ENCODE measurements at regions not wholly inside any gene's neighbourhood (a gene's known extent, or its start where the extent isn't known, plus 50 kb on each side); places are given as distances from the start of the nearest gene placed in this dataset.

- no peak overlapping the region for H3K4me2 ChIP-seq
- no peaks in the 10 kb centered on the region for H3K4me1 ChIP-seq (replicated peaks; ENCODE audit: insufficient read depth)
- no peak overlapping the region for H3K4me3 ChIP-seq
- no peaks in the 10 kb centered on the region for H3F3A ChIP-seq (ENCODE audit: insufficient read depth, low read depth)
- H3K27me3 ChIP-seq (ENCODE audit: insufficient read depth, low read depth), result peaks cover 53% of the 10 kb centered on the region
- no peaks in the 10 kb centered on the region for H3K9me2 ChIP-seq (ENCODE audit: insufficient read depth)
- no peak for TF ChIP-seq CTCF (conservative IDR thresholded peaks at IDR 0.05)
- TF ChIP-seq EZH2 (IDR thresholded peaks at IDR 0.05; ENCODE audit: low read depth), result no peak
- H3K36me3 ChIP-seq (ENCODE audit: low read depth), result no peaks in the 10 kb centered on the region
- no peaks in the 10 kb centered on the region for H3K9me3 ChIP-seq (ENCODE audit: insufficient read depth, low read depth)
- no peaks in the 10 kb centered on the region for H3K79me2 ChIP-seq (ENCODE audit: low read depth)
- no peak overlapping the region for H3K27ac ChIP-seq
- CTCF ChIA-PET, result no interaction called here
- intact Hi-C loops (cut with micrococcal nuclease; ENCODE audit: unreplicated experiment), result no loop called here
- POLR2A ChIA-PET (ENCODE audit: unreplicated experiment), result no interaction called here
- no peak for DNase-seq
- no peak overlapping the region for H2AFZ ChIP-seq
- no peaks in the 10 kb centered on the region for H4K20me1 ChIP-seq (ENCODE audit: insufficient read depth)
- no TSS peak for BruUV-seq (replicated peaks)
These were observed 83.6 kb downstream of the TMEM100 start for GRCh38 chr17:55639096-55639495.

- Histone ChIP-seq H3K4me1 (replicated peaks; ENCODE audit: insufficient read depth) (no peaks in the 10 kb centered on the region), H3K27ac (no peak overlapping the region), H2AFZ (no peak overlapping the region), H3K27me3 (ENCODE audit: insufficient read depth, low read depth) (peaks cover 43% of the 10 kb centered on the region), H4K20me1 (ENCODE audit: insufficient read depth) (no peaks in the 10 kb centered on the region), H3K4me2 (peak overlapping the region; percentile 27), H3K79me2 (ENCODE audit: low read depth) (no peaks in the 10 kb centered on the region), H3K9me3 (ENCODE audit: insufficient read depth, low read depth) (no peaks in the 10 kb centered on the region), H3K36me3 (ENCODE audit: low read depth) (no peaks in the 10 kb centered on the region), H3F3A (ENCODE audit: insufficient read depth, low read depth) (no peaks in the 10 kb centered on the region), H3K9me2 (ENCODE audit: insufficient read depth) (no peaks in the 10 kb centered on the region), H3K4me3 (no peak overlapping the region)
- POLR2A ChIA-PET (ENCODE audit: unreplicated experiment), result no interaction called here
- BruUV-seq (replicated peaks), result no TSS peak
- DNase-seq, result no peak
- TF ChIP-seq CTCF (conservative IDR thresholded peaks at IDR 0.05) (no peak), EZH2 (IDR thresholded peaks at IDR 0.05; ENCODE audit: low read depth) (no peak)
- CTCF ChIA-PET, result no interaction called here
- intact Hi-C loops (cut with micrococcal nuclease; ENCODE audit: unreplicated experiment), result no loop called here
These were observed 87.3 kb downstream of the TMEM100 start for GRCh38 chr17:55635253-55635914.

GRCh38 chr17:55634702-55635101 lies 88.0 kb downstream of the TMEM100 start:
- Histone ChIP-seq H3F3A (ENCODE audit: insufficient read depth, low read depth) (no peaks in the 10 kb centered on the region), H3K4me1 (replicated peaks; ENCODE audit: insufficient read depth) (no peaks in the 10 kb centered on the region), H3K4me2 (peak overlapping the region; percentile 27), H3K27me3 (ENCODE audit: insufficient read depth, low read depth) (peaks cover 49% of the 10 kb centered on the region), H3K27ac (no peak overlapping the region), H3K79me2 (ENCODE audit: low read depth) (no peaks in the 10 kb centered on the region), H2AFZ (no peak overlapping the region), H3K36me3 (ENCODE audit: low read depth) (no peaks in the 10 kb centered on the region), H4K20me1 (ENCODE audit: insufficient read depth) (no peaks in the 10 kb centered on the region), H3K9me3 (ENCODE audit: insufficient read depth, low read depth) (no peaks in the 10 kb centered on the region), H3K9me2 (ENCODE audit: insufficient read depth) (no peaks in the 10 kb centered on the region), H3K4me3 (no peak overlapping the region)
- no TSS peak for BruUV-seq (replicated peaks)
- POLR2A ChIA-PET (ENCODE audit: unreplicated experiment), result no interaction called here
- DNase-seq, result no peak
- CTCF ChIA-PET, result no interaction called here
- no peak for TF ChIP-seq EZH2 (IDR thresholded peaks at IDR 0.05; ENCODE audit: low read depth)
- no peak for TF ChIP-seq CTCF (conservative IDR thresholded peaks at IDR 0.05)
- intact Hi-C loops (cut with micrococcal nuclease; ENCODE audit: unreplicated experiment), result no loop called here
